Heart left ventricle (tissue), 16 donors: ENCODE measurements at regions not wholly inside any gene's neighbourhood (a gene's known extent, or its start where the extent isn't known, plus 50 kb on each side); places are given as distances from the start of the nearest gene placed in this dataset.

Experiments
- ATAC-seq, 4 donors: fragments of 200-7000 bp; cut with Tn5 transposase; one replicate each; pipeline ENCODE4 v1.9.1; 2020 to 2022; ENCODE audit warnings: moderate library complexity in 4 of 4, mild to moderate bottlenecking in 3 of 4, moderate number of reproducible peaks in 1 of 4
- DNase-seq, 5 donors: peaks; one replicate each; pipeline ENCODE4 v3.0.0-alpha.2; 2020
- H3K27ac ChIP-seq, 12 donors: fragments of 200-600 bp; sonication (generic) in 4 of 12; one replicate each; pipeline versions ENCODE4 v1.5.0 to v1.8.0; 2016 to 2022; ENCODE audit warnings: mild to moderate bottlenecking in 2 of 12
- H3K27me3 ChIP-seq, 9 donors: fragments of 200-600 bp; sonication (generic) in 2 of 9; one replicate each; pipeline versions ENCODE4 v1.5.1 to v1.8.0; 2016 to 2022; ENCODE audit warnings: mild to moderate bottlenecking in 3 of 9
- H3K36me3 ChIP-seq, 9 donors: fragments of 200-600 bp; sonication (generic) in 2 of 9; one replicate each; pipeline versions ENCODE4 v1.5.0 to v1.8.0; 2018 to 2022; ENCODE audit warnings: mild to moderate bottlenecking in 2 of 9
- H3K4me1 ChIP-seq, 12 donors: fragments of 200-600 bp; sonication (generic) in 4 of 12; one replicate each; pipeline versions ENCODE4 v1.5.0 to v1.8.0; 2016 to 2022; ENCODE audit warnings: mild to moderate bottlenecking in 3 of 12
- H3K4me3 ChIP-seq, 12 donors: fragments of 200-600 bp; sonication (generic) in 4 of 12; one replicate each; pipeline versions ENCODE4 v1.5.0 to v1.8.0; 2017 to 2022; ENCODE audit warnings: mild to moderate bottlenecking in 9 of 12, moderate library complexity in 4 of 12
- H3K9me3 ChIP-seq, 12 donors: fragments of 200-600 bp; sonication (generic) in 4 of 12; one replicate each; pipeline versions ENCODE4 v1.5.0 to v1.8.0; 2016 to 2022; ENCODE audit warnings: mild to moderate bottlenecking in 1 of 12
- POLR2A ChIP-seq, 2 donors: fragments of 450-650 bp; IDR thresholded peaks; one replicate each; pipeline ENCODE4 v1.6.1; 2017; ENCODE audit warnings: antibody characterized with exemption in 2 of 2, mild to moderate bottlenecking in 2 of 2, moderate library complexity in 2 of 2
- WGBS, 4 donors: extraction: QIAGEN DNeasy Blood & Tissue Kit in 2 of 4; methylation state at CpG; one replicate each; pipeline versions ENCODE4 v1.1.5 to v1.1.7; 2013 to 2018; 5-methylcytosine and 5-hydroxymethylcytosine counted together
- intact Hi-C, 10 donors: fragments of 100-400 bp; cut with DNase I; formaldehyde crosslinking; loops; one replicate each; pipeline versions ENCODE4 v1.11.1 to v1.14.2; 2022
- TF ChIP-seq, protein P1 (sequence below), 12 donors: fragments of 200-600 bp; sonication (generic) in 4 of 12; IDR thresholded peaks; one replicate each; pipeline versions ENCODE4 v1.5.0 to v1.8.0; 2018 to 2022; ENCODE audit warnings: antibody characterized with exemption in 12 of 12, mild to moderate bottlenecking in 5 of 12
- donor health status: ischemic (EF 13 %, LVEDD 7.1; RV severe dilation, severe dysfunction).
- donor health status: healthy with polysubstance abuse.
- donor health status: DM: no; HTN: yes; CAD: no.
- donor health status: DM: no; HTN: no; CAD: no.
- donor health status: ischemic (EF 25% LVEDD 6.9; RV normal size, moderate dysfunction).
- donor health status: ischemic (EF 25% LVEDD 5.7; RV mildly dilated, moderate dysfunction).
- donor health status: healthy.
- donor health status: DM: yes; HTN: yes; CAD: no.
- donor health status: ischemic (EF 35%, LVEDD 5.7; RV mildly dilated, moderate dysfunction).
- donor health status: nonischemic (EF 11% LVEDD 7.7; RV severe dilation, severe dysfunction).
- donor health status: DM: yes; HTN: yes; CAD: no.
- donor health status: PGD.
- donor health status: ischemic (EF 29% LVEDD 5.4; RV normal size, mild dysfunction).
- donor health status: nonischemic (EF 23%, LVEDD 6.1; RV moderate dilation, normal function).

DNA sequence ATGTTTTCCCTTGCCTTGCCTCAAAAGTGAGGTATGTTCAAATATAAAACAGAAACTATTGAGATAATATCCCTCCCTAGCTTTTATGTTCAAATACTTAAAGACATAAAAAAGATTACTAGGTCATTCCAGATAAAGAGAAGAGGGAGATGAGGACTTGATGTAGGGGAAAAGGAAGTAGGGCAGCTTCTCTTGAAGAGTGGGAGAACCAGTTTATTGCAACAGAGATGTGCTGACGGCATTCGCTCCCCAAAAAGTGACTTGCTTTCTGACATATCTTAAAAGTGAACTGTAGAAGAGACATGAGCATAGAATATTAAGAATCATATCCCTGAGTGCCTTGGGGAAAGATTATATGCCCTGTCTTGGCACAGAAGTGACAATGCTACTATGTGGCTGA, 330.2 kb upstream of the NREP start:
- Histone ChIP-seq H3K4me3 (no peak overlapping the region), H3K27me3 (no peaks in the 10 kb centered on the region), H3K27ac (no peak overlapping the region), H3K36me3 (no peaks in the 10 kb centered on the region), H3K9me3 (peaks cover 0 to 15% (median 0%) of the 10 kb centered on the region in 12 donors), H3K4me1 (no peaks in the 10 kb centered on the region)
- intact Hi-C loops: no loop called here
- no peak for DNase-seq
- TF ChIP-seq, protein P1, sequence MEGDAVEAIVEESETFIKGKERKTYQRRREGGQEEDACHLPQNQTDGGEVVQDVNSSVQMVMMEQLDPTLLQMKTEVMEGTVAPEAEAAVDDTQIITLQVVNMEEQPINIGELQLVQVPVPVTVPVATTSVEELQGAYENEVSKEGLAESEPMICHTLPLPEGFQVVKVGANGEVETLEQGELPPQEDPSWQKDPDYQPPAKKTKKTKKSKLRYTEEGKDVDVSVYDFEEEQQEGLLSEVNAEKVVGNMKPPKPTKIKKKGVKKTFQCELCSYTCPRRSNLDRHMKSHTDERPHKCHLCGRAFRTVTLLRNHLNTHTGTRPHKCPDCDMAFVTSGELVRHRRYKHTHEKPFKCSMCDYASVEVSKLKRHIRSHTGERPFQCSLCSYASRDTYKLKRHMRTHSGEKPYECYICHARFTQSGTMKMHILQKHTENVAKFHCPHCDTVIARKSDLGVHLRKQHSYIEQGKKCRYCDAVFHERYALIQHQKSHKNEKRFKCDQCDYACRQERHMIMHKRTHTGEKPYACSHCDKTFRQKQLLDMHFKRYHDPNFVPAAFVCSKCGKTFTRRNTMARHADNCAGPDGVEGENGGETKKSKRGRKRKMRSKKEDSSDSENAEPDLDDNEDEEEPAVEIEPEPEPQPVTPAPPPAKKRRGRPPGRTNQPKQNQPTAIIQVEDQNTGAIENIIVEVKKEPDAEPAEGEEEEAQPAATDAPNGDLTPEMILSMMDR (IDR thresholded peaks at IDR 0.05): no peak
- TF ChIP-seq POLR2A (IDR thresholded peaks at IDR 0.05): no peak
- WGBS, 4 donors: 92 to 98% (median 96%) methylated on average over 2 of the region's 2 CpGs
- ATAC-seq: no peak

DNA sequence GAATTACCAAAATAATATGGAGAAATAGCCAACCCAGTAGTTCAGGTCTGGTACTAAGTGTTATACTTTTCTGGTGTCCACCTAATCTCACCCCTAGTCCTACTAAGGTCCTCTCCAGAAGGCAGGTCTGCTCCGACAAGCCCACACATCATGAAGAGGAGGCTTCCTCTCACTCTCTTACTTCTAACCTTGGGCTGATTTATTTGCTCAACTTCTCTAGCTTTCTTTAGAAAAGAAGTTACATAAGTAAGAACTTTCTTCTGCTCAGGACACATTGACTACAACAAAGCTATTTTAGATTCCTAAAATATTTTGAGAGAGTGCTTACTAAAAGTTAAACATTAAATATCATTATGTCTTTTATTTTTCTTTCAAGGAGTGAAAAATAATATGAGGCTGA, 329.7 kb upstream of the NREP start:
- ATAC-seq: no peak
- peaks cover 0 to 10% (median 0%) of the 10 kb centered on the region in 12 donors for H3K9me3 ChIP-seq

DNA sequence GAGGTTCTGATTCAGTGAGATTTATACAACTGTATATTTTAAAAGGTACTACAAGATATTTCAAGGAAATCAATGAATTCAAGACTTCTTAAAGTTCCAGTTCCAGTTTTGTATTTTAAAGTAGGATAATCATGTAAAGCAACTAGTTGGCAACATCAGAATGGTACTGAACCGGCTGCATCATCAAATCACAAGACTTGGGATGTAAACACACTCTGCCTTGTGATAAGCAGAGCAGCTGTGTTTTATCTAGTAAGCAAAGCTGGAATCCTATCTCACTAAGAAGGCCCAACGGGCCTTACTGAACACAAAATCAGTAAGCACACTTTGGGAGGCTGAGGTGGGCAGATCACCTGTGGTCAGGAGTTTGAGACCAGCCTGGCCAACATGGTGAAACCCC, 327.2 kb upstream of the NREP start:
- Histone ChIP-seq H3K9me3 (no peaks in the 10 kb centered on the region), H3K27me3 (no peaks in the 10 kb centered on the region), H3K4me3 (no peak overlapping the region), H3K36me3 (no peaks in the 10 kb centered on the region), H3K27ac (no peak overlapping the region), H3K4me1 (no peaks in the 10 kb centered on the region)
- ATAC-seq: no peak
- no peak for DNase-seq
- intact Hi-C loops: no loop called here
- TF ChIP-seq, protein P1 (IDR thresholded peaks at IDR 0.05): no peak
- no peak for TF ChIP-seq POLR2A (IDR thresholded peaks at IDR 0.05)
- WGBS, 4 donors: 33 to 42% (median 38%) methylated on average over 2 of the region's 2 CpGs

More for the DNA sequence above, 329.7 kb upstream of the NREP start:
- Histone ChIP-seq H3K4me1 (no peaks in the 10 kb centered on the region), H3K27ac (no peak overlapping the region), H3K4me3 (no peak overlapping the region), H3K36me3 (no peaks in the 10 kb centered on the region), H3K27me3 (no peaks in the 10 kb centered on the region)
- WGBS, 4 donors: 92 to 100% (median 98%) methylated on average over 1 of the region's 1 CpG
- DNase-seq: no peak
- TF ChIP-seq, protein P1 (IDR thresholded peaks at IDR 0.05): no peak
- TF ChIP-seq POLR2A (IDR thresholded peaks at IDR 0.05): no peak
- intact Hi-C loops: no loop called here

DNA sequence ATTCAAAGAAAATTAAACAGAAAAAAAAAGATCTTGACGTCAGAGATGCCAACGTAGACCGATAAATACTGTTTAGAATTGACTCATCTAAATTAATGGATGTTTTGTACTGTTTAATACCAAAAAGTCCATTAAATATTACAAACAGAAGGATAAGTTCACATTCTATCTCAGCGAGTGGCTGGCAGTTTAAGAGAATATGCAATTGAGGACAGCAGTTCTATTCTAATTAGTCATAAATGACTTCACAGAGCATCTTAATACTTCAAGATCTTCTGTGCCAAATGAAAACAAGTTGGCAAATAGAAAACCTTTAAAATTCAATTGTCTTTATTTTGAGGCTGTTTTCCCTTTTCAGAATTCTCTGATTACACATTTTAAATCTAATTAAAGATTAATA, 326.6 kb upstream of the NREP start:
- Histone ChIP-seq H3K36me3 (no peaks in the 10 kb centered on the region), H3K4me1 (no peaks in the 10 kb centered on the region), H3K4me3 (no peak overlapping the region), H3K9me3 (no peaks in the 10 kb centered on the region), H3K27me3 (no peaks in the 10 kb centered on the region), H3K27ac (no peak overlapping the region)
- no peak for TF ChIP-seq POLR2A (IDR thresholded peaks at IDR 0.05)
- TF ChIP-seq, protein P1 (IDR thresholded peaks at IDR 0.05): no peak
- no peak for DNase-seq
- ATAC-seq: no peak
- WGBS, 4 donors: 87 to 96% (median 94%) methylated on average over 4 of the region's 4 CpGs
- intact Hi-C loops: no loop called here
